ENCODE measurements at regions not wholly inside any gene's neighbourhood (a gene's known extent, or its start where the extent isn't known, plus 50 kb on each side); places are given as distances from the start of the nearest gene placed in this dataset.
"Not testable (repeated sequence)": the region's sequence is repeated elsewhere in the genome, so short reads cannot be mapped to it uniquely, and the experiment has no call there.

GRCh38 chr7:77484785-77485184 lies 52.3 kb upstream of the PTPN12 start:
- no peak for DNase-seq (ENCODE audit: low read depth)

- DNase-seq (ENCODE audit: low read depth): no peak
Measured at GRCh38 chr7:77482015-77482414, 55.1 kb upstream of the PTPN12 start.

- DNase-seq (ENCODE audit: low read depth): no peak
Measured at GRCh38 chr7:77481615-77482014, 55.5 kb upstream of the PTPN12 start.

DNA sequence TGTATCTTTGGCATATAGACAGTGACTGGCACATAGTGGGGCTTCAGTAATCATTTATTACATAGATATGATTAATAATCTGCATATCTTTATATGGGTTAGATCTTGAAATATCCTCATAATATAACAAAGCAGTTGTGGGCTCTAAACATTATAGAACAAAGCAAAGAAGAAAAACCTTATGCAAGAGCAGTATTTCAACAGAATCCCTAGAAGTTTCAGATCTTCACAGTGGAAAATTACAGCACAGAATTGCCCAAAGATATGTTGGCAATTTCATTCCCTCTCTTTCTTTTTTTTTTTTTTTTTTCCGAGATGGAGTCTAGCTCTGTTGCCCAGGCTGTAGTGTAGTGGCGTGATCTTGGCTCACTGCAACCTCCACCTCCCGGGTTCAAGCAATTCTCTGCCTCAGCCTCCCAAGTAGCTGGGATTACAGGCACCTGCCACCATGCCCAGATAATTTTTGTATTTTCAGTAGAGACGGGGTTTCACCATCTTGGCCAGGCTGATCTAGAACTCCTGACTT lies 56.9 kb upstream of the PTPN12 start:
- not testable (repeated sequence) for DNase-seq (ENCODE audit: low read depth)

DNA sequence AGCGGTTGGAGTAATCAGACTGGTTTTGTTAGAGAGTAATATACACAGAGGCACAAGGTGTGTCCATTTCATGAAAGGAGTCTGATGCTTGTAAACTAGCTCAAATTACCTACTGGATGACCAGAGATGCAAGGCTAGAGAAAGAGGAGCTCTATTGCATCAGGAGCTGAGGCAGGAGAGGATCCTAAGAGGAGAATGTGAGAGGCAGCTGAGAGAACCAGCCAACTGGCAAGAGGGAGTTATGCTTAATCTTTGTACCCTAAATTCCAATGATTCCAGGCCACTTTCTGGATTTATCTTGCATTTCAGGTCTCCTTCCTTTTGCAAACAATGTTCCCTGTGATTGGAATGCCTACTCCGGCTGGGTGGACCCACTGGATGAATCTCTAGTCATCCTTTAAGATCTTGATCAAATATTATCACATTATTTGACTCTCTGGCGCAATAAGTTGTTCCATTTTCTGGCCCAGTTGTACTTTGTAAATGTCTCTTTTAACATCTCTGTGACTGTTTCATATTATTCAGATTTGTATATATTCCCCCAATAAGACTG lies 57.5 kb upstream of the PTPN12 start:
- no peak for DNase-seq (ENCODE audit: low read depth)

DNA sequence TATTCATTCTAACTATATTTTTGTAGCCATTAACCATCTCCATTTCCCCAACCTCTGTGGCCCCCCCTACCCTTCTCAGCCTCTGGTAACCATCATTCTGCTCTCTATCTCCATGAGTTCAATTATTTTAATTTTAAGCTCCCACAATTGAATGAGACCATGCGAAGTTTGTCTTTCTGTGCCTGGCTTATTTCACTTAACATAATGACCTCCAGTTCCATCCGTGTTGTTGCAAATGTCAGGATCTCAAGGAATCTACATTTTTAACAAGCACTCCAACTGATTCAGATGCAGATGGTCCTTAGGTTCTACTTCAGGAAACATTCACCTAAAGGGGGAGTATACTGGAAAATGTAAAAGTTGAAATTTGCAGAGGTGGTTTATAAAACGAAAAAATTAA lies 60.2 kb upstream of the PTPN12 start:
- no peak for DNase-seq (ENCODE audit: low read depth)

- DNase-seq (ENCODE audit: low read depth): no peak
Measured at GRCh38 chr7:77475181-77475580, 59.0 kb upstream of the GSAP start.

GRCh38 chr7:77474756-77475155 lies 58.6 kb upstream of the GSAP start:
- DNase-seq (ENCODE audit: low read depth): no peak

- DNase-seq (ENCODE audit: low read depth): peak; percentile 47
Measured at GRCh38 chr7:77473229-77474005, 57.3 kb upstream of the GSAP start.

DNA sequence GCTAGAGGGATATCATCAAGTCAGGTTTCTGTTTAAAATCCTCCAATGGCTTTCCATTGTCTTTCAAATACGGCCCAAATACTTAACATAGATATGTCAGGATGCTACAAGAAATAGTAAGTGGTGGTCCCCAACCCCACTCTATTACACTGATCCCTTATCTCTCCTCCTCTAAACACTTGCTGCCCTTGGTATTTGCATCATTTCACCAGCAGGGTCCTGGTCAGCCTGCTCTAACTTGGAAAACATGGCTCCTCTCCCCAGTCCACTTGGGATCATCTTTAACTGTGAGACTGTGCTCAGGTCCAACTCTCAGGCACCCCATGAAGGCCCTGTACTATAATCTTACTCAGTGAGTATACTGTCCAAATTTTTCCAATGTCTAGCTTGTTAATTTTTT lies 53.8 kb upstream of the GSAP start:
- DNase-seq (ENCODE audit: low read depth): no peak

GRCh38 chr7:77467408-77467807 lies 51.3 kb upstream of the GSAP start:
- no peak for DNase-seq (ENCODE audit: low read depth)

DNA sequence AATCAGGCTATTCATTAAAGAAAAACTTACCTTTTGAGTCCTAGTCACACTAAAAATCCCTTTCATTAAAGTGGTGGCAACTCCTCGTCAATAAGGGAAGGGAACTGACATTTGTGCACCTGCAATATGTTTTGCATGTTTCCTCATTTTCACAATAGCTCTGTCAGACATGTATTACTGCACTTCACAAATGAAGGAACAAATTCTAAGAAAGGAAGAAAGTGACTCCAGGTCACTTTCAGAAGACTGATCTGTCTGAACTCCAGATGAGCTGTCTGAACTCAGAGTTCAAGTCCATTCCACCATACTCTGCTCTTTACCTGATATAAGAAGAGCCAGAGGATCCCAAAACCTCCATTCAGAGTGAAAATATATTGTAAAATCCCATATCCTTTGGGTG lies 50.3 kb upstream of the GSAP start:
- DNase-seq (ENCODE audit: low read depth): no peak

Data from ELR (cell line).